Sigmoid colon (tissue), 4 donors: ENCODE measurements at regions not wholly inside any gene's neighbourhood (a gene's known extent, or its start where the extent isn't known, plus 50 kb on each side); places are given as distances from the start of the nearest gene placed in this dataset.

ENCODE experiments used
- EP300 ChIP-seq, 4 donors: sonication (generic); formaldehyde crosslinking; IDR thresholded peaks; one replicate each; pipeline ENCODE4 v1.6.1; 2017; ENCODE audit warnings: antibody characterized with exemption in 4 of 4
- POLR2A ChIP-seq, 2 donors: fragments of 450-650 bp; IDR thresholded peaks; one replicate each; pipeline ENCODE4 v1.6.1; 2016; ENCODE audit warnings: antibody characterized with exemption in 2 of 2, mild to moderate bottlenecking in 2 of 2, moderate library complexity in 2 of 2
- POLR2AphosphoS5 ChIP-seq, 4 donors: sonication (generic); formaldehyde crosslinking; IDR thresholded peaks; one replicate each; pipeline ENCODE4 v1.6.1; 2017; ENCODE audit warnings: antibody characterized with exemption in 4 of 4
- TF ChIP-seq, protein P1 (sequence below), 4 experiments: fragments of 450-650 bp in 3 of 4; fragments of 200-600 bp in 1 of 4; IDR thresholded peaks; one replicate each; pipeline ENCODE4 v1.5.1; 2016 to 2019; ENCODE audit warnings: antibody characterized with exemption in 4 of 4, mild to moderate bottlenecking in 3 of 4, moderate library complexity in 2 of 4

- TF ChIP-seq, protein P1, sequence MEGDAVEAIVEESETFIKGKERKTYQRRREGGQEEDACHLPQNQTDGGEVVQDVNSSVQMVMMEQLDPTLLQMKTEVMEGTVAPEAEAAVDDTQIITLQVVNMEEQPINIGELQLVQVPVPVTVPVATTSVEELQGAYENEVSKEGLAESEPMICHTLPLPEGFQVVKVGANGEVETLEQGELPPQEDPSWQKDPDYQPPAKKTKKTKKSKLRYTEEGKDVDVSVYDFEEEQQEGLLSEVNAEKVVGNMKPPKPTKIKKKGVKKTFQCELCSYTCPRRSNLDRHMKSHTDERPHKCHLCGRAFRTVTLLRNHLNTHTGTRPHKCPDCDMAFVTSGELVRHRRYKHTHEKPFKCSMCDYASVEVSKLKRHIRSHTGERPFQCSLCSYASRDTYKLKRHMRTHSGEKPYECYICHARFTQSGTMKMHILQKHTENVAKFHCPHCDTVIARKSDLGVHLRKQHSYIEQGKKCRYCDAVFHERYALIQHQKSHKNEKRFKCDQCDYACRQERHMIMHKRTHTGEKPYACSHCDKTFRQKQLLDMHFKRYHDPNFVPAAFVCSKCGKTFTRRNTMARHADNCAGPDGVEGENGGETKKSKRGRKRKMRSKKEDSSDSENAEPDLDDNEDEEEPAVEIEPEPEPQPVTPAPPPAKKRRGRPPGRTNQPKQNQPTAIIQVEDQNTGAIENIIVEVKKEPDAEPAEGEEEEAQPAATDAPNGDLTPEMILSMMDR (IDR thresholded peaks at IDR 0.05), result no peak
- TF ChIP-seq POLR2AphosphoS5 (IDR thresholded peaks at IDR 0.05) (no peak), EP300 (IDR thresholded peaks at IDR 0.05) (no peak), POLR2A (IDR thresholded peaks at IDR 0.05) (no peak)
Measured at GRCh38 chr6:122931916-122932315, 64.1 kb upstream of the CLVS2 start.
